ENCODE measurements at regions not wholly inside any gene's neighbourhood (a gene's known extent, or its start where the extent isn't known, plus 50 kb on each side); places are given as distances from the start of the nearest gene placed in this dataset.

GRCh38 chr9:3576328-3576727, 50.5 kb upstream of the RFX3 start:
- DNase-seq = peak in 1 of 2 donors; percentile 65
- no peak overlapping the region for H3K27ac ChIP-seq (ENCODE audit: low read depth in 1 of 2, low read length in 2 of 2)
- no peak for ATAC-seq (ENCODE audit: low FRiP score)
- no peaks in the 10 kb centered on the region for H3K36me3 ChIP-seq (ENCODE audit: control insufficient read depth in 1 of 2, insufficient read depth in 2 of 2, low read length in 1 of 2)
- intact Hi-C loops (cut with DNase I) = no loop called here
- H3K4me3 ChIP-seq (ENCODE audit: low read length in 2 of 2) = no peak overlapping the region
- no peaks in the 10 kb centered on the region for H3K4me1 ChIP-seq (ENCODE audit: control insufficient read depth in 1 of 2, insufficient read depth in 2 of 2, low read length in 2 of 2)
- H3K9me3 ChIP-seq (ENCODE audit: control insufficient read depth, low read length) = peaks cover 8% of the 10 kb centered on the region
- H3K27me3 ChIP-seq (ENCODE audit: control insufficient read depth in 1 of 2, insufficient read depth in 2 of 2, low read length in 1 of 2) = no peaks in the 10 kb centered on the region
- WGBS, 2 donors = 63% methylated on average over 7 of the region's 7 CpGs

- intact Hi-C loops (cut with DNase I) = no loop called here
- ATAC-seq (ENCODE audit: low FRiP score) = no peak
- 88 to 91% methylated on average over 3 of the region's 3 CpGs for WGBS, 2 donors
These were observed 50.0 kb upstream of the RFX3 start for GRCh38 chr9:3575821-3576220.

More at GRCh38 chr9:3575821-3576220, 50.0 kb upstream of the RFX3 start:
- Histone ChIP-seq H3K4me1 (ENCODE audit: control insufficient read depth in 1 of 2, insufficient read depth in 2 of 2, low read length in 2 of 2) (no peaks in the 10 kb centered on the region), H3K36me3 (ENCODE audit: control insufficient read depth in 1 of 2, insufficient read depth in 2 of 2, low read length in 1 of 2) (no peaks in the 10 kb centered on the region), H3K27me3 (ENCODE audit: control insufficient read depth in 1 of 2, insufficient read depth in 2 of 2, low read length in 1 of 2) (no peaks in the 10 kb centered on the region), H3K4me3 (ENCODE audit: low read length in 2 of 2) (no peak overlapping the region), H3K27ac (ENCODE audit: low read depth in 1 of 2, low read length in 2 of 2) (no peak overlapping the region), H3K9me3 (ENCODE audit: control insufficient read depth, low read length) (peaks cover 5% of the 10 kb centered on the region)
- DNase-seq = no peak

All from aorta (tissue), 5 donors.